OCI-LY7 (cell line): ENCODE measurements at regions not wholly inside any gene's neighbourhood (a gene's known extent, or its start where the extent isn't known, plus 50 kb on each side); places are given as distances from the start of the nearest gene placed in this dataset.
"Not testable (repeated sequence)": the region's sequence is repeated elsewhere in the genome, so short reads cannot be mapped to it uniquely, and the experiment has no call there.

ENCODE experiments used
- BruUV-seq: library from RNA; stranded (reverse); fragments of 400-500 nt; replicated peaks from 2 replicates; lab custom pipeline; 2021; lab: Mats Ljungman, UMichigan
- CTCF ChIA-PET: fragments of 300-600 bp; sonication (Branson Sonifier 250); formaldehyde crosslinking; loops from one replicate; lab custom pipeline; 2022; ENCODE audit warnings: antibody characterized with exemption; ENCODE audit not compliant: unreplicated experiment; lab: Charles Lee
- POLR2A ChIA-PET: fragments of 300-600 bp; sonication (Branson Sonifier 250); formaldehyde crosslinking; loops from one replicate; lab custom pipeline; 2022; ENCODE audit warnings: antibody characterized with exemption; lab: Charles Lee
- DNase-seq: peaks from one replicate; pipeline ENCODE4 v3.0.0-alpha.2; 2015; ENCODE audit warnings: low spot score
- H2AFZ ChIP-seq: fragments of 200-600 bp; sonication (generic), shearing (Covaris generic); 2 replicates; pipeline ENCODE4 v1.6.1; 2014; ENCODE audit warnings: mild to moderate bottlenecking, antibody characterized with exemption, low read length, moderate library complexity
- H3K27ac ChIP-seq: fragments of 200-600 bp; sonication (generic); 2 replicates; pipeline ENCODE4 v1.5.1; 2014; ENCODE audit warnings: mixed run types, low read depth, mild to moderate bottlenecking, moderate library complexity, low read length, inconsistent platforms; ENCODE audit not compliant: poor library complexity, severe bottlenecking
- H3K36me3 ChIP-seq: fragments of 200-600 bp; sonication (generic); 2 replicates; pipeline ENCODE4 v1.6.1; 2014; ENCODE audit warnings: mild to moderate bottlenecking, antibody characterized with exemption, low read length, moderate library complexity, mixed read lengths; ENCODE audit not compliant: insufficient read depth
- H3K4me1 ChIP-seq: fragments of 200-600 bp; sonication (generic); 2 replicates; pipeline ENCODE4 v1.5.1; 2014; ENCODE audit warnings: mild to moderate bottlenecking, low read length; ENCODE audit not compliant: insufficient read depth, poor library complexity, severe bottlenecking
- H3K4me2 ChIP-seq: fragments of 200-600 bp; sonication (generic); 2 replicates; pipeline ENCODE4 v1.6.1; 2014; ENCODE audit warnings: mild to moderate bottlenecking, low read length
- H3K4me3 ChIP-seq: fragments of 200-600 bp; sonication (generic); 2 replicates; pipeline ENCODE4 v1.5.1; 2014; ENCODE audit warnings: mild to moderate bottlenecking, low read depth, low read length; ENCODE audit not compliant: poor library complexity, severe bottlenecking
- H3K79me2 ChIP-seq: fragments of 200-600 bp; sonication (generic); 2 replicates; pipeline ENCODE4 v1.6.1; 2016; ENCODE audit warnings: low read depth, mild to moderate bottlenecking, low read length, moderate library complexity, mixed read lengths; ENCODE audit not compliant: insufficient read depth
- H3K9me2 ChIP-seq: fragments of 200-600 bp; sonication (generic); 2 replicates; pipeline ENCODE4 v1.6.1; 2016; ENCODE audit warnings: mild to moderate bottlenecking, low read length, mixed read lengths; ENCODE audit not compliant: insufficient read depth
- H3K9me3 ChIP-seq: fragments of 200-600 bp; sonication (generic); 2 replicates; pipeline ENCODE4 v1.6.1; 2014; ENCODE audit warnings: mild to moderate bottlenecking, mixed run types, low read length, mixed read lengths
- H4K20me1 ChIP-seq: fragments of 200-600 bp; sonication (generic); 2 replicates; pipeline ENCODE4 v1.6.1; 2014; ENCODE audit warnings: mild to moderate bottlenecking, antibody characterized with exemption, low read length, moderate library complexity, mixed read lengths; ENCODE audit not compliant: insufficient read depth
- CTCF ChIP-seq: fragments of 200-600 bp; sonication (generic); conservative IDR thresholded peaks from 2 replicates; pipeline ENCODE4 v1.5.1; 2014; ENCODE audit warnings: mild to moderate bottlenecking, antibody characterized with exemption, low read length, moderate library complexity, mixed read lengths
- EZH2phosphoT487 ChIP-seq: fragments of 200-600 bp; sonication (generic); IDR thresholded peaks from 2 replicates; pipeline ENCODE4 v1.6.1; 2018; ENCODE audit warnings: low read depth, borderline replicate concordance, mild to moderate bottlenecking, mixed run types, antibody characterized with exemption, low read length, moderate library complexity, mixed read lengths
- intact Hi-C: fragments of 100-400 bp; cut with micrococcal nuclease; formaldehyde crosslinking; loops from one replicate; pipeline ENCODE4 v1.10.0; 2022; ENCODE audit not compliant: unreplicated experiment

GRCh38 chr6:84868149-84868548 lies 103.8 kb upstream of the TBX18 start:
- BruUV-seq = no TSS peak
- Histone ChIP-seq H4K20me1 (no peaks in the 10 kb centered on the region), H3K4me3 (no peak overlapping the region), H3K27ac (no peak overlapping the region), H2AFZ (no peak overlapping the region), H3K4me2 (no peak overlapping the region), H3K79me2 (no peaks in the 10 kb centered on the region), H3K36me3 (no peaks in the 10 kb centered on the region), H3K4me1 (no peaks in the 10 kb centered on the region), H3K9me2 (no peaks in the 10 kb centered on the region), H3K9me3 (no peaks in the 10 kb centered on the region)
- no peak for TF ChIP-seq CTCF
- no peak for TF ChIP-seq EZH2phosphoT487
- ChIA-PET CTCF (no interaction called here), POLR2A (interaction anchor here (0.5 kb wide), 1 partner anchor 649 kb away, joined by 4 read pairs; no protein-coding TSS in a partner anchor)
- intact Hi-C loops = no loop called here
- no peak for DNase-seq

GRCh38 chr6:84867521-84867920 lies 103.1 kb upstream of the TBX18 start:
- intact Hi-C loops = no loop called here
- H3K4me3 ChIP-seq = no peak overlapping the region
- H3K27ac ChIP-seq = no peak overlapping the region
- CTCF ChIA-PET = no interaction called here
- H3K36me3 ChIP-seq = no peaks in the 10 kb centered on the region
- no peaks in the 10 kb centered on the region for H3K9me3 ChIP-seq
- H3K4me2 ChIP-seq = no peak overlapping the region
- H4K20me1 ChIP-seq = no peaks in the 10 kb centered on the region
- no peaks in the 10 kb centered on the region for H3K9me2 ChIP-seq
- H3K4me1 ChIP-seq = no peaks in the 10 kb centered on the region
- POLR2A ChIA-PET = no interaction called here
- BruUV-seq = no TSS peak
- H2AFZ ChIP-seq = no peak overlapping the region
- DNase-seq = no peak
- H3K79me2 ChIP-seq = no peaks in the 10 kb centered on the region
- no peak for TF ChIP-seq CTCF
- no peak for TF ChIP-seq EZH2phosphoT487

- no peak overlapping the region for H2AFZ ChIP-seq
- CTCF ChIA-PET = no interaction called here
These were observed 102.3 kb upstream of the TBX18 start for GRCh38 chr6:84866715-84867114.

GRCh38 chr6:84865372-84865771 lies 101.0 kb upstream of the TBX18 start:
- H3K36me3 ChIP-seq, BruUV-seq, DNase-seq, H3K4me1 ChIP-seq, H3K9me2 ChIP-seq, intact Hi-C loops, H3K27ac ChIP-seq, H3K9me3 ChIP-seq, H3K79me2 ChIP-seq, H3K4me2 ChIP-seq, H4K20me1 ChIP-seq, H2AFZ ChIP-seq, CTCF ChIA-PET, POLR2A ChIA-PET, H3K4me3 ChIP-seq: not testable (repeated sequence)

More at GRCh38 chr6:84866715-84867114, 102.3 kb upstream of the TBX18 start:
- Histone ChIP-seq H3K9me2 (no peaks in the 10 kb centered on the region), H3K4me3 (no peak overlapping the region), H3K9me3 (no peaks in the 10 kb centered on the region), H3K4me2 (no peak overlapping the region), H3K4me1 (no peaks in the 10 kb centered on the region), H3K27ac (no peak overlapping the region), H4K20me1 (no peaks in the 10 kb centered on the region), H3K79me2 (no peaks in the 10 kb centered on the region), H3K36me3 (no peaks in the 10 kb centered on the region)
- no TSS peak for BruUV-seq
- DNase-seq = no peak
- intact Hi-C loops = no loop called here
- TF ChIP-seq EZH2phosphoT487 = no peak
- no peak for TF ChIP-seq CTCF
- POLR2A ChIA-PET = no interaction called here
